ENCODE measurements at regions not wholly inside any gene's neighbourhood (a gene's known extent, or its start where the extent isn't known, plus 50 kb on each side); places are given as distances from the start of the nearest gene placed in this dataset.

GRCh38 chr14:22380571-22381407, 208.2 kb downstream of the DAD1 start:
- no peaks in the 10 kb centered on the region for H3K27me3 ChIP-seq
- peak overlapping the region; percentile 72 to 84 for H3K27ac ChIP-seq
- TF ChIP-seq, protein P1, sequence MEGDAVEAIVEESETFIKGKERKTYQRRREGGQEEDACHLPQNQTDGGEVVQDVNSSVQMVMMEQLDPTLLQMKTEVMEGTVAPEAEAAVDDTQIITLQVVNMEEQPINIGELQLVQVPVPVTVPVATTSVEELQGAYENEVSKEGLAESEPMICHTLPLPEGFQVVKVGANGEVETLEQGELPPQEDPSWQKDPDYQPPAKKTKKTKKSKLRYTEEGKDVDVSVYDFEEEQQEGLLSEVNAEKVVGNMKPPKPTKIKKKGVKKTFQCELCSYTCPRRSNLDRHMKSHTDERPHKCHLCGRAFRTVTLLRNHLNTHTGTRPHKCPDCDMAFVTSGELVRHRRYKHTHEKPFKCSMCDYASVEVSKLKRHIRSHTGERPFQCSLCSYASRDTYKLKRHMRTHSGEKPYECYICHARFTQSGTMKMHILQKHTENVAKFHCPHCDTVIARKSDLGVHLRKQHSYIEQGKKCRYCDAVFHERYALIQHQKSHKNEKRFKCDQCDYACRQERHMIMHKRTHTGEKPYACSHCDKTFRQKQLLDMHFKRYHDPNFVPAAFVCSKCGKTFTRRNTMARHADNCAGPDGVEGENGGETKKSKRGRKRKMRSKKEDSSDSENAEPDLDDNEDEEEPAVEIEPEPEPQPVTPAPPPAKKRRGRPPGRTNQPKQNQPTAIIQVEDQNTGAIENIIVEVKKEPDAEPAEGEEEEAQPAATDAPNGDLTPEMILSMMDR (IDR thresholded peaks at IDR 0.05): no peak
- H3K4me1 ChIP-seq: peaks cover 4 to 12% of the 10 kb centered on the region in 2 donors
- H3K36me3 ChIP-seq: no peaks in the 10 kb centered on the region
- H3K4me3 ChIP-seq: peak overlapping the region in 1 of 2 donors; percentile 18
- intact Hi-C loops (cut with DNase I): loop anchor here (1.0 to 10.0 kb wide), 4 partner anchors 10 to 434 kb away; partner anchors contain the start of genes OXA1L and SLC7A7
- no peaks in the 10 kb centered on the region for H3K9me3 ChIP-seq
- DNase-seq (ENCODE audit: low spot score in 2 of 2): no peak

DNA sequence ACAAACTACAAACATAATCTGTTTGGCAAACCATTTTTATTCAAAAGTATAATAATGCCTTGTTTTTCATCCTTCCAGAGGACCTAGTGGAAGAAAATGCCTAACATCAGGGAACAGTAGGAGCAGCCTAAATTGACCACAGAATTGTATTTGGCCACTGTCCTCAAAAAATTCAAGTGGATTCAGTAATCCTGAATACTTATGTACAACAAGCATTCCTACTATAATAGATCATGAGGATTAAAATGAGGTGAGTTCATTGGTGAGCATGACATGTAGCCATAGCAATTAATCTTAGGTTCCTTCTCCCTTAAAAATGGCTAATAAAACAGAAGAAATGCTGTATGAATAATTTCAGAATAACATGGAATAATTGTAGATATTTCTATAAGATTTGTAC, 209.3 kb downstream of the DAD1 start:
- TF ChIP-seq, protein P1 (IDR thresholded peaks at IDR 0.05): no peak
- intact Hi-C loops (cut with DNase I): loop anchor here (1.0 to 10.0 kb wide), 4 partner anchors 9 to 435 kb away; partner anchors contain the start of genes OXA1L and SLC7A7
- no peaks in the 10 kb centered on the region for H3K36me3 ChIP-seq
- DNase-seq (ENCODE audit: low spot score in 2 of 2): no peak
- H3K27me3 ChIP-seq: no peaks in the 10 kb centered on the region
- peak overlapping the region; percentile 72 to 84 for H3K27ac ChIP-seq
- peaks cover 4 to 12% of the 10 kb centered on the region in 2 donors for H3K4me1 ChIP-seq
- H3K9me3 ChIP-seq: no peaks in the 10 kb centered on the region
- no peak overlapping the region for H3K4me3 ChIP-seq

DNA sequence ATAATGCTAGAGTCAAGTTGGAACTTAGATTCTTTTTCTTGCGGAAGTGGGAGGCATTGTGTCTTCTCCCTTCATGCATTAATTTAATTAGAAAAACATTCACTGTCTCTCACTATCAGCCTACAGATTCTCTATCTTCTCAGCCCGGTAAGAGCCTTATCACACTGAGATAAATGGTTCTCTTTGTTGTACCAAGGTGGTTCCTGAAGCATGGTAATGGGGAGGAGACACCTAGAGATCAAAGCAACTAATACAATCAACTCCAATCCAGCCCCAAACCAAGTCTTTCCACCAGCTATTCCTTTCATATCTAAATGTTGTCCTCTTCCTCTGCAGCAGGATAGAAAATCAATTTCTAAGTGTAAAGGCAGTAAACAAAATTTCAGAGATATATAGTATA, 210.8 kb downstream of the DAD1 start:
- intact Hi-C loops (cut with DNase I): no loop called here
- Histone ChIP-seq H3K4me3 (no peak overlapping the region), H3K27ac (no peak overlapping the region), H3K27me3 (no peaks in the 10 kb centered on the region), H3K36me3 (no peaks in the 10 kb centered on the region), H3K9me3 (no peaks in the 10 kb centered on the region), H3K4me1 (peaks cover 4 to 12% of the 10 kb centered on the region in 2 donors)
- TF ChIP-seq, protein P1 (IDR thresholded peaks at IDR 0.05): no peak
- no peak for DNase-seq (ENCODE audit: low spot score in 2 of 2)

GRCh38 chr14:22375321-22375930, 213.6 kb downstream of the DAD1 start:
- intact Hi-C loops (cut with DNase I): loop anchor here (1.0 kb wide), 1 partner anchor 56 kb away; no protein-coding TSS in a partner anchor
- no peaks in the 10 kb centered on the region for H3K36me3 ChIP-seq
- H3K27me3 ChIP-seq: no peaks in the 10 kb centered on the region
- TF ChIP-seq, protein P1 (IDR thresholded peaks at IDR 0.05): peak; percentile 10 to 57 (median 37)
- H3K4me3 ChIP-seq: no peak overlapping the region
- H3K9me3 ChIP-seq: no peaks in the 10 kb centered on the region
- DNase-seq (ENCODE audit: low spot score in 2 of 2): no peak
- no peak overlapping the region for H3K27ac ChIP-seq
- peaks cover 0 to 12% of the 10 kb centered on the region in 2 donors for H3K4me1 ChIP-seq

- intact Hi-C loops (cut with DNase I): loop anchor here (1.0 kb wide), 1 partner anchor 10 kb away; no protein-coding TSS in a partner anchor
Observed at GRCh38 chr14:22370084-22370847, 218.8 kb downstream of the DAD1 start.

More at GRCh38 chr14:22370084-22370847, 218.8 kb downstream of the DAD1 start:
- no peak overlapping the region for H3K4me3 ChIP-seq
- peak; percentile 34 to 88 for DNase-seq (ENCODE audit: low spot score in 2 of 2)
- no peaks in the 10 kb centered on the region for H3K36me3 ChIP-seq
- TF ChIP-seq, protein P1 (IDR thresholded peaks at IDR 0.05): no peak
- H3K4me1 ChIP-seq: peaks cover 0 to 16% of the 10 kb centered on the region in 2 donors
- no peaks in the 10 kb centered on the region for H3K9me3 ChIP-seq
- no peaks in the 10 kb centered on the region for H3K27me3 ChIP-seq
- H3K27ac ChIP-seq: peak overlapping the region; percentile 46 to 72

Measured in ascending aorta (tissue), 2 donors.